ENCODE measurements at regions not wholly inside any gene's neighbourhood (a gene's known extent, or its start where the extent isn't known, plus 50 kb on each side); places are given as distances from the start of the nearest gene placed in this dataset.

DNA sequence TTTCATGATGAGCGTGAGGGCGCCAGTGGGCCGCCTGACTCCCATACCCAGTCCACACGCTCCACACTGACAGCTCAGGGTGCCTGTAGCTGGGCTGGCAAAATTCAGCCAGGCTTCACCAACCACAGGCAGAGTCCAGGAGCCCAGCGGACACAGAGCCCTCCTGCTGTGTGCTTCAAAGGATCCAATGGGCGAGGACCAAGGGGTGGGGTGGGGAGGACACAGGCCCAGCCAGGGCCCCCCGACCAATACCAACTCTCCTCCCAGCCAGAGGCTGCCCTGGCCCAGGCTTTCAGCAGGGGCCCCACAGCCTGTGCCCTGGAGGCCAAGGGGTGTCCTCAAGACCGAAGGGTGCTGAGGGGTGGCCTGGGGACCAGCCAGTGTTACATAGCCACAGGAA is 336.1 kb downstream of the CTTN start:
- no peak for DNase-seq
- Histone ChIP-seq H3K27ac (ENCODE audit: low read length) (no peak overlapping the region), H3K27me3 (ENCODE audit: insufficient read depth, low read length, poor library complexity) (no peaks in the 10 kb centered on the region), H3K79me2 (ENCODE audit: insufficient read depth, low read length) (no peaks in the 10 kb centered on the region), H3K9ac (ENCODE audit: low read depth, low read length) (no peak overlapping the region), H2AFZ (ENCODE audit: low read depth, low read length) (no peak overlapping the region), H4K20me1 (ENCODE audit: insufficient read depth, low read length) (peaks cover 4% of the 10 kb centered on the region; the same call in 1 of the 2 replicates), H3K36me3 (ENCODE audit: insufficient read depth, low read length) (no peaks in the 10 kb centered on the region), H3K4me3 (ENCODE audit: low read depth in 1 of 2, low read length in 2 of 2) (no peak overlapping the region), H3K4me1 (ENCODE audit: insufficient read depth, low read length) (no peaks in the 10 kb centered on the region), H3K4me2 (ENCODE audit: insufficient read depth, low read length) (no peak overlapping the region), H3K9me3 (ENCODE audit: insufficient read depth, low read length, severe bottlenecking) (no peaks in the 10 kb centered on the region)
- TF ChIP-seq, protein P1, sequence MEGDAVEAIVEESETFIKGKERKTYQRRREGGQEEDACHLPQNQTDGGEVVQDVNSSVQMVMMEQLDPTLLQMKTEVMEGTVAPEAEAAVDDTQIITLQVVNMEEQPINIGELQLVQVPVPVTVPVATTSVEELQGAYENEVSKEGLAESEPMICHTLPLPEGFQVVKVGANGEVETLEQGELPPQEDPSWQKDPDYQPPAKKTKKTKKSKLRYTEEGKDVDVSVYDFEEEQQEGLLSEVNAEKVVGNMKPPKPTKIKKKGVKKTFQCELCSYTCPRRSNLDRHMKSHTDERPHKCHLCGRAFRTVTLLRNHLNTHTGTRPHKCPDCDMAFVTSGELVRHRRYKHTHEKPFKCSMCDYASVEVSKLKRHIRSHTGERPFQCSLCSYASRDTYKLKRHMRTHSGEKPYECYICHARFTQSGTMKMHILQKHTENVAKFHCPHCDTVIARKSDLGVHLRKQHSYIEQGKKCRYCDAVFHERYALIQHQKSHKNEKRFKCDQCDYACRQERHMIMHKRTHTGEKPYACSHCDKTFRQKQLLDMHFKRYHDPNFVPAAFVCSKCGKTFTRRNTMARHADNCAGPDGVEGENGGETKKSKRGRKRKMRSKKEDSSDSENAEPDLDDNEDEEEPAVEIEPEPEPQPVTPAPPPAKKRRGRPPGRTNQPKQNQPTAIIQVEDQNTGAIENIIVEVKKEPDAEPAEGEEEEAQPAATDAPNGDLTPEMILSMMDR (IDR thresholded peaks at IDR 0.05; ENCODE audit: borderline replicate concordance, extremely low read depth, low read length, poor library complexity, severe bottlenecking) = no peak
- TF ChIP-seq EZH2 (IDR thresholded peaks at IDR 0.05; ENCODE audit: borderline replicate concordance, low read depth, low read length, severe bottlenecking) = no peak
- no peak for ATAC-seq (ENCODE audit: insufficient read depth, low read depth)

DNA sequence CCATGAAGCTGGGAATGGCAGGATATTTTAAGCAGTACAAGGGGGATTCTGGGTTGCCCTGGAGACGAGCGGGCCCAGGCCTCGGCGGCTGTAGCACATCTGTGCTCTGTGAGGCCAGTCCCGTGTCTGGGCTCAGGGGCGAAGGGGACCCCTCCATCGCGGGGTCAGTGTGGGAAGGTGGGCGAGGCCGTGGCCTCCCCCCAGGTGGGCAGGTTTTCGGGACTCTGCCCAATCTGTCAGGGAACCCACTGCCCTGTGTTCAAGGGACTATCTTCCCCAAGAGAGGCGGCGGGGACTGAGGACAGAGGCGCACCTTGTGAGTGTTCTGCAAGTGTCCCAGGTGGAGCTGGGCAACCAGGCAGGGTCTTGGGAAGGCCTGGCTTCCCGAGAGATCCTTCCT is 336.6 kb downstream of the CTTN start:
- H3K4me1 ChIP-seq (ENCODE audit: insufficient read depth, low read length) = no peaks in the 10 kb centered on the region
- H3K4me3 ChIP-seq (ENCODE audit: low read depth in 1 of 2, low read length in 2 of 2) = no peak overlapping the region
- H3K27me3 ChIP-seq (ENCODE audit: insufficient read depth, low read length, poor library complexity) = no peaks in the 10 kb centered on the region
- H3K4me2 ChIP-seq (ENCODE audit: insufficient read depth, low read length) = no peak overlapping the region
- ATAC-seq (ENCODE audit: insufficient read depth, low read depth) = no peak
- TF ChIP-seq, protein P1 (IDR thresholded peaks at IDR 0.05; ENCODE audit: borderline replicate concordance, extremely low read depth, low read length, poor library complexity, severe bottlenecking) = no peak
- TF ChIP-seq EZH2 (IDR thresholded peaks at IDR 0.05; ENCODE audit: borderline replicate concordance, low read depth, low read length, severe bottlenecking) = no peak
- H3K9me3 ChIP-seq (ENCODE audit: insufficient read depth, low read length, severe bottlenecking) = no peaks in the 10 kb centered on the region
- H3K9ac ChIP-seq (ENCODE audit: low read depth, low read length) = no peak overlapping the region
- peaks cover 4% of the 10 kb centered on the region; the same call in 1 of the 2 replicates for H4K20me1 ChIP-seq (ENCODE audit: insufficient read depth, low read length)
- H3K36me3 ChIP-seq (ENCODE audit: insufficient read depth, low read length) = no peaks in the 10 kb centered on the region
- no peak for DNase-seq
- H2AFZ ChIP-seq (ENCODE audit: low read depth, low read length) = no peak overlapping the region
- H3K79me2 ChIP-seq (ENCODE audit: insufficient read depth, low read length) = no peaks in the 10 kb centered on the region
- H3K27ac ChIP-seq (ENCODE audit: low read length) = no peak overlapping the region

DNA sequence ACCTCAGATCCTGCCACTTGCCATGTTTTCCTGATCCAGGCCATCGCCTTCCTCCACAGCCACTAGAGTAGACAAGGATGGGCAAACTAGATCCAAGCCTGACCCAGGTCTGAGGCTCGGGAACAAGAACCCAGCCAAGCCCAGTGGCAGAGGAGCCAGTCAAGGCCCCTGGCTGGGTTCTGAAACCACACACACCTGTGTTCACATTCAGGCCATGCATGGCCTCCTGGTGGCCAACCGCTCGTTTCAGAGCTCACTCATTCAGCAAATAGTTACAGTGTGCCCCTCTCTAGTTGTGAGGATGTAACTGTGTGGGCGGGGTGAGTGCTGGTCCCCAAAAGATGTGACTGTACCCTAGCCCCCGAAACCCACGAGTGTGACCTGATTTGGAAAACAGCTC is 337.6 kb downstream of the CTTN start:
- H4K20me1 ChIP-seq (ENCODE audit: insufficient read depth, low read length) = peaks cover 4% of the 10 kb centered on the region; the same call in 1 of the 2 replicates
- H3K27me3 ChIP-seq (ENCODE audit: insufficient read depth, low read length, poor library complexity) = no peaks in the 10 kb centered on the region
- H3K9ac ChIP-seq (ENCODE audit: low read depth, low read length) = no peak overlapping the region
- no peak for DNase-seq
- H3K9me3 ChIP-seq (ENCODE audit: insufficient read depth, low read length, severe bottlenecking) = no peaks in the 10 kb centered on the region
- no peaks in the 10 kb centered on the region for H3K36me3 ChIP-seq (ENCODE audit: insufficient read depth, low read length)
- ATAC-seq (ENCODE audit: insufficient read depth, low read depth) = no peak
- no peak overlapping the region for H3K27ac ChIP-seq (ENCODE audit: low read length)
- H3K4me1 ChIP-seq (ENCODE audit: insufficient read depth, low read length) = no peaks in the 10 kb centered on the region
- H2AFZ ChIP-seq (ENCODE audit: low read depth, low read length) = no peak overlapping the region
- H3K4me2 ChIP-seq (ENCODE audit: insufficient read depth, low read length) = no peak overlapping the region
- H3K79me2 ChIP-seq (ENCODE audit: insufficient read depth, low read length) = no peaks in the 10 kb centered on the region
- no peak overlapping the region for H3K4me3 ChIP-seq (ENCODE audit: low read depth in 1 of 2, low read length in 2 of 2)
- TF ChIP-seq, protein P1 (IDR thresholded peaks at IDR 0.05; ENCODE audit: borderline replicate concordance, extremely low read depth, low read length, poor library complexity, severe bottlenecking) = no peak
- TF ChIP-seq EZH2 (IDR thresholded peaks at IDR 0.05; ENCODE audit: borderline replicate concordance, low read depth, low read length, severe bottlenecking) = no peak

DNA sequence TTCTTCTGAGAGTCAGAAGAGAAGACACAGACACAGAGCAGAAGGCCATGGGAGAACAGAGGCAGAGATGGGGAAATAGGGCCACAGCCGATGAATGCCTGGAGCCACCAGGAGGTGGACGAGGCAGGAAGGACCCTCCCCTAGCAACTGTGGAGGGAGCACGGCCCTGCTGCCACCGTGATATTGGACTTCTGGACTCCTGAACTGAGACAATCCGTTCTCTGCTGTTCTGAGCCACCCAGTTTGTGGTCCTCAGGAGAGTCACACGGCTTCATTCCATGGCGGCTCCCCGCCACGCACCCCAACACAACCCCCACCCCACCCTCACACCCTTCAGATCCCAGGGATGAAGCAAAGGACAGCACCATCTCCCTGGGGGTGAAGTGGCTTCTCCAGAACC is 338.1 kb downstream of the CTTN start:
- no peak overlapping the region for H3K4me2 ChIP-seq (ENCODE audit: insufficient read depth, low read length)
- no peak overlapping the region for H3K9ac ChIP-seq (ENCODE audit: low read depth, low read length)
- no peak overlapping the region for H3K4me3 ChIP-seq (ENCODE audit: low read depth in 1 of 2, low read length in 2 of 2)
- H3K9me3 ChIP-seq (ENCODE audit: insufficient read depth, low read length, severe bottlenecking) = no peaks in the 10 kb centered on the region
- H2AFZ ChIP-seq (ENCODE audit: low read depth, low read length) = no peak overlapping the region
- ATAC-seq (ENCODE audit: insufficient read depth, low read depth) (no peak), DNase-seq (no peak)
- H3K27me3 ChIP-seq (ENCODE audit: insufficient read depth, low read length, poor library complexity) = no peaks in the 10 kb centered on the region
- no peaks in the 10 kb centered on the region for H3K36me3 ChIP-seq (ENCODE audit: insufficient read depth, low read length)
- TF ChIP-seq, protein P1 (IDR thresholded peaks at IDR 0.05; ENCODE audit: borderline replicate concordance, extremely low read depth, low read length, poor library complexity, severe bottlenecking) = no peak
- TF ChIP-seq EZH2 (IDR thresholded peaks at IDR 0.05; ENCODE audit: borderline replicate concordance, low read depth, low read length, severe bottlenecking) = no peak
- H3K4me1 ChIP-seq (ENCODE audit: insufficient read depth, low read length) = no peaks in the 10 kb centered on the region
- H3K79me2 ChIP-seq (ENCODE audit: insufficient read depth, low read length) = no peaks in the 10 kb centered on the region
- no peak overlapping the region for H3K27ac ChIP-seq (ENCODE audit: low read length)
- H4K20me1 ChIP-seq (ENCODE audit: insufficient read depth, low read length) = peaks cover 4% of the 10 kb centered on the region; the same call in 1 of the 2 replicates
